CD4-positive, alpha-beta T cell treated with Interleukin-4 for 1 hour (primary cell): ENCODE measurements at regions not wholly inside any gene's neighbourhood (a gene's known extent, or its start where the extent isn't known, plus 50 kb on each side); places are given as distances from the start of the nearest gene placed in this dataset.
A peak's percentile ranks its signal among the peaks of the same experiment; 100 is the strongest.

Source experiments
- DNase-seq, 2 donors: peaks; one replicate each; pipeline ENCODE4 v3.0.0-alpha.2; 2020 to 2022

DNA sequence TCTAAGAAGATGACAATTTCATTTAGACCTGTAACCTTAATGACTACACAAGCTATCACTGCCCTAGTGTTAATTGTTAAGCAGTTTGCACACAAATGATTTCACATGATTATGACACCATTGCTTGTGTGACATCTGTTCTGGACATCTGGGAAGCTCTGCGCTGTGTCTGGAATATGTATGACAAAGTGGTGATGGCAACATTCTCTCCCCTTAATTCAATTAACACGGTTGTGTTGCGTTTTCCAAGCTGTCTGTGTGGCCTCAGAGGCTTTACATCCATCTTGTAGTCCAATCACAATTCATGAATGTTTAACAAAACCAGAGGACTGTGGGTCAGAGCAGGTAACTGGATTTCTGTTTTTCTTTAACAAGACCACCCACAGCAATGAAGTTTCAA lies 204.4 kb downstream of the COG6 start:
- no peak for DNase-seq

GRCh38 chr13:39862900-39863299 lies 207.4 kb downstream of the COG6 start:
- DNase-seq = no peak

GRCh38 chr13:39864221-39864620 lies 208.8 kb downstream of the COG6 start:
- DNase-seq = no peak

GRCh38 chr13:39866722-39867121 lies 211.3 kb downstream of the COG6 start:
- no peak for DNase-seq

DNA sequence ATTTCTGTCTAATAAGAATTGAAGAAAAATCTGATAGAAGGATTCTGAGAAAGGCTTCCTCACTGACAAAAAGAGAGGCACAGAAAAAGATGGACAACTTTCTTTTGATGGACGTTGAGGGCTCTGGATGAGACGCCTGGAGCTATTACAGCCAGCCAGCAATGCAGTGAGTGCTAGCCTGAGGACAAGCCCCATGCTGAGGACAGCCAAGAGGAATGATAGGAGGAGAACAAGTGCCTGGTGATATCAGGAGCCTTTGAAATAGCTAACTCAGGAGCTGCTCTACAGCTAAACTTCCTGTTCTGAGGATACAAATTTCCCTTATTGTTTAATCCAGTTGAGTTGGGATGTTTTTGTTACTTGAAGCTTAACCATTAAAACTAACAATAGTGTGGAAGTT lies 212.3 kb downstream of the COG6 start:
- no peak for DNase-seq

GRCh38 chr13:39870197-39870747 lies 214.8 kb downstream of the COG6 start:
- DNase-seq = no peak

DNA sequence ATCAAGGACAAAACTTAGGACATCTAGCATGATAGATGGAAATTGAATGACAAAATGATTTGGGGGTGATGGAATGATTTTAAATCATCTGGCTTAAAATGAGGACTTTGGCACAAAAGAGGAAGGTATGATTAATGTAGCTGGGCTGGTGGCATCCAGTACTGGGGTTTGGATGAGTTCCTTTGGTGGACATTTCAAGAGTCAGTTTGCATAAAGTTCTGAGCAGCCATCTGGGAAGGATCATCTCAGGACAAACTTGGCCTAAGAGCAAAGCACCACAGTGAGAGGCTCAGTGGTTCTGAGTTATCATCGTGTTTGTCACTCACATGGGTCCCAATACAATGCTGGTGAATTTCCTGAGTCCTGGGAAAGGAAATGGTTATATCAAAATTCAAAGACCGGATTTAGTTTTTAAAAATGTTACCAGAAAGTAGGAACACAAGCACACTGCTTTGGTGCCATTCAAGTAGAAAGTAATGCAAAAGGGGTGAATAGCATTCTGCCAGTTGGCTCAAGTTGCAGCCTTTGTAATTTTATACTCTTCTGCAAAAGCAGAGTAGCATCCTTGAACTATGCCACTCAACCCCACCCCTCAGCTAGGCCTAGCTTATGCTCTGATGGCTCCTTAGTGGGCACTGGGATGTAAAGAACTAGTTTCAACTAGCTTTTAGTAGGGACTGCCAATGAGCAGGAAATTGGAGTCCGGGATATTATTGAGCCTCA lies 219.0 kb downstream of the COG6 start:
- DNase-seq = no peak

DNA sequence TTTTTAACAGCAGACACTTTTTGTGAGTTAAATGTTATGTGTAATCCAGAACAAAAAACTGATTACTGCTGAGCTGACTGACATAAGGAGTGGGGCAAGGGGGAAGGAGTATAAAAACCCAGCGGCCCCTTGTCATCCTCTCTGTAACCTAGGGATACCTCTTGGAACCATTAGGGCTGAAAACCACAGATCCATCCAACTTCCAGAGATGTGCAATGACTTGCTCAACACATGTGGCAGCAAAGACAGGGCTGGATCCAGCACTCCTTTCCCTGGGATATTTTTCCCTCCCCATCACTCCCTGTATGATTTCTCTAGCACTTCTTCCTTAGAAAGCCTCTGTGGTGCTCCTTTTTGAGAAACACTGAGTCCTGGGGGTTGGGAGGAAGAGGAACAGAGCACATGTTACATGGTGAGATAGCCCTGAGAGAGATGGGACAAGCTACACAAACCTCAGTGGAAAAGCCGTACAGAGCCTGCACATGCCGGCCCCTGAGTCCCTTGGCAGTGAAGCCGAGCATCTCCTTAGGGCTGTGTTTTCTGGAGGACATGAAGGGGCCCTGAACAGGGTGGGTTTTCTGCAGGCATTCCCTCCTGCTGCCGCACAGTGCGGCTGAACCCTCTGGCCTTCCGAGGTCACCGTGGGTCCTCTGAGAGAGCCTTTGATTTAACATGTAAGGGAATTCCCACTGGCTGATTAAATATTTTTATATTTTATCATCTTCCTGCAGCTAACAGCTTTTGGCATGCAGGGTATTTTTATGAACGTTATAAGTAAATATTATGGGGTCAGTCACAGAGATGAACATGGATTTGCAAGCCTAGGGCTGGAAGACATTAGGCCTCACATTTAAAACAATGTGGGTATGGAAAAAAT lies 219.9 kb downstream of the COG6 start:
- no peak for DNase-seq

- DNase-seq = no peak
These were observed 220.8 kb downstream of the COG6 start for GRCh38 chr13:39876258-39876657.

DNA sequence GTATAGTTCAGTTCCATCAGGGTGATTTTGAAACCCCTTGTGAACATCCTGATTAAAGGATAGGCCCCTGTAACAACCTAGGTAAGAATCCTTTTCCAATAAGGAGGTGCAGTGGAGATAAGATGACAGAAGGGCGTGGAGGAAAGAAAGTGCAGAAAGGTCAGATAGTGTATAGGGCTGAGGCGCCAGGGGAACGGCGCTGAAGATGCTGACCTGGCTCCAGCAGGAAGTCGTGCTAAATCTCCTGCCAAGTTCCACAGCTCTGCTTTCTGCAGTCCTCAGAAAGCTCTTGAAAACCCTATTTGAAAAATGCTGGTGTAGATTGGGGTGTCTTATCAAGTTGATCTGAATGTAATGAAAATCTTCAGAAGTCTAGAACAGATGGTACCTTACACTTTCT lies 221.7 kb downstream of the COG6 start:
- no peak for DNase-seq

DNA sequence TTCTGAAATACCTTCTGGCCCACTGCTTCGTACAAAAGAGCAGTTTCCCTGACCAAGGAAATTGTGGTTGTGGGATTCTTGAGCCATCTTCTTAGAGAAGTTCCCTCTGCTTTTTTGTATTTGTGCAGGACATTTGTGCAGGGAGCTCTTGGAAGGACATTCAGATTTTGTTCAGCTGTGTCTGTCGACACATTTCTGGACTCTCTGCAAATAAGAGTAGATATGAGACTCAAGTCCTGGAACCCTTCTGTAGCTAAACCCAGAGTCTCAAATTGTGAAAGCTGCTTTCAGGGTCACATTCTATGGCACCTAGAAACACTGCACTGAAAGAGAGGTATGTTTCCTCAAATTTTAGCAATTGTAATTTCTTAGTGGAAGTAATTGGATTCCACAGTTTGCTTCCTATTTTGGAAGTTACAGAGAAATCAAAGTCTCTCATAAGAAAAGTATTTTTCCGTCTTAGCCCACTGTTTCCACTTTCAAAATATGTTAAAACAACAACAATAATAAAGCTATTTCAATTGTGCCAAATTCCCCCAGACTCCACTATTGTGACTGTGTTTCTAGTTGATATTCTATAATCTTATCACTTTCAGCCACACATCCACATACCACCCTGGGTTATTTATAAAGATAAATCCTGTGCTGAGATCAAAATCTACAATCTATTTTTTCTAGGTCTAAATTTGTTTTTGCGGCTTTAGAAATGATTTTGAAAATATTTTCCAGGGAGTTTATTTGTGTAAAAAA lies 224.0 kb downstream of the COG6 start:
- DNase-seq = no peak

- DNase-seq = no peak
These were observed 225.9 kb downstream of the COG6 start for GRCh38 chr13:39881383-39881782.

DNA sequence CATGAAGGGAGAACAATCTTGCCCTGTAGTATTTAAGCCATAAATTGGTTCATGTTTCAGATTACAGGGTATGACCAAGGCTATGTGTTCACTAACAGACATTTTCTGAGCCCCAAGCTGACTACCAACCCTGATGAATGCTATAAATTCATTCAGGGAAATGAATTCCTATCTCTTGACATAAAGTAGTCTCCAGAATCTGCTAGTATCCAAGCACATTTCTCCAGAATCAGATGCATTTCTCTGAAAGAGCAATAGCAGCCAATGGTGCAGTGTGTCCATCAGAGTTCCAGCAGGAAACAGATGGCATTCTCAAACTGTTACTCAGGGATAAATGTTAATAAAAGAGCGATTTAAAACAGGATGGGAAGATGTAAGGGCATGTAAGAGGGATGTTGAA lies 226.4 kb downstream of the COG6 start:
- DNase-seq = no peak

DNA sequence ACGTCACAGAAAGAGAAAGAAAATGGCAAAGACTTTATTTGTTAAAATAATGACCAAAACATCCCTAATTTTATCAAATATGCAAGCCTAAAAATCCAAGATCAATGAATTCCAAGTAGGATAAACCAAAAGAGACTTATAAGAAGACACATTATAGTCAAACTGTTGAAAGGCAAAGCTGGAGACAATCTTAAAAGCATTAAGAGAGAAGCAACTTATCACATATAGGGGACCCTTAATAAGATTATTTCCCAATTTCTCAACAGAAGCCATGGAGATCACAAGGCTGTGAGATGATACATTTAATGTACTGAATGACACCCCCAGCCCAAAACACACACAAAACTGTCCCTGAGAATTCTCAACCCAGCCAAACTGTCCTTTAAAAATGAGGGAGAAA lies 228.7 kb downstream of the COG6 start:
- DNase-seq = no peak

- DNase-seq = no peak
These were observed 230.9 kb downstream of the COG6 start for GRCh38 chr13:39886336-39886735.

- no peak for DNase-seq
These were observed 231.9 kb downstream of the COG6 start for GRCh38 chr13:39887387-39887786.

DNA sequence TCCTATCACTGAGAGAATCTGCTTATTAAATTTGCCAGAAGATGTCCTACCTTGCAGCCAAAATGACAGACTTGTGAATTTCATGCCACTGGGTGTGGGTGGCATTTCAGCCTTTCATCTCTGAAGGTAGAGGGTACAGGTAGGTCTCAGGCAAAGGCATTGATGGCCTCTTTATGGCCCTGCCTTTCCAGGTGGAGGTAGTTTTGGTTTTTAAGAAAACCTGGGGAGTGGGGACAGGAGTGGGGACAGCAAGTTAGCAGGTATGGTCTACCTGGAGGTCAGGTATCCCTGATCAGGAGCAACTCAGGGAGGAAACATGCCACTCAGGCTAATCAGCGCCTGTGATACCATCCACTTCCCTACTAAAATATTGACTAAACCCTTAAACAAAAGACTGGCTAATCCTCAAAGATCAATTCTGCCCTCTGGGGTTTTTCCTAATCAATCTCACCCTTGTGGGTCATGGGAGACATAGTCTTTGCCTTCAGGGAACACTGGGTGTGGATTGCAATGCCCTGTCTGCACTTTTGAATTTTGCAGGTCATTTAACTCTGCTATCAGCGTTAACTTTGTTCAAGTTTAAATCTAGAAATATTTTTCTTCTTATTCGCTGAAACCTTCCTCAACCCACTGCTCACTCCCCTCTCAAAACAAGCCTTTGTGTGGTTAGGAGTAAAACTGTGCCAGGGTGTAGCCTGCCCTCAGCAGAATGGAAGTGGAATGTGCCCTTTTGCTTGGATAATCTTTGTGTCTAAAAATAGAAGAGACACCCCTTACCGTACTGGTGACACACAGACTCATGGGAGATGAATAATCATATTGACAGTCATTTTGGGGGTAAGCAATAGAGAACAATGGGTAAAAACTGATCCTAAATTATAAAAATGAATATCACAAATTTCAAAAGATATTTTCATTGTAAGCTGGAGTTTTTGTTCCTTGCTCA lies 233.7 kb downstream of the COG6 start:
- no peak for DNase-seq

GRCh38 chr13:39890537-39890936 lies 235.1 kb downstream of the COG6 start:
- no peak for DNase-seq

GRCh38 chr13:39892721-39893685 lies 237.5 kb downstream of the COG6 start:
- peak; percentile 13 for DNase-seq

DNA sequence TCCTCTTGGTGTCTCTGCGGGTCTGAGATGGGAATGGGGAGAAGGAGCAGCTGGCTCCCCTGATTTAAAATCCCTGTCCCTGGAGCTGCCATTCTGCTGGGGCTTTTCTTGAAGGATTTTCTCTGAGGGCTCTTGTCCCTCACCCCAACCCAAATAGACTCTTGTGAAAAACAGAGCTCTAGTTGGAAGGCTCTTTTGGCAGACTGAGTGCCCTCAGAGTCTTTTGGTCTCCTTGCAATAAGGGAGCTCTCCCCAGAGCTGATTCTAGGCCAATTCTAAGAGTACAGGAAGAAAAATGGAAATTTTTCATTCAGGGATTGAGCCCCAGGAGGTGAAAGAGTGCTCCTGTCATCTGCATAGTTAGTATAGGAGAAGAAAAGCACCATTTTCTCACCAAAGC lies 238.3 kb downstream of the COG6 start:
- no peak for DNase-seq

DNA sequence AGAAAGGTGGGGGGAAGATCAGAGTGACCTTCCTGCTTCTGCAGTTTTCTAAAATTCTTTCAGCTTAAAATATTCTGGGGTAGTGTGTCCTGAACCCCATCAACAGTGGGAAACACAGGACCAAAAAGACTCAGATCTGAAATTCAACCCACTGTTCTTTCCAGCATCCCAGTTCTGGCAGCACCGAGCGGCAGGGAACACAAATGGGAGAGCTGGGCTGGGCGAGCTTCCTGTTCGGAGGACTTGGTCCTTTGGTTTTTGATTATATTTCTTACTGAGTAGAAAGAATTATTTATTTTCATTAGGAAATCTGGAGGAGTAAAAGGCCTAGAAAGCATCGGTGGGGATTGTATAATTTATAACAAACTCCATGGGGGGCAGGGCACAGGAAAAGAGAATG lies 239.1 kb downstream of the COG6 start:
- DNase-seq = no peak
